ENCODE measurements at regions not wholly inside any gene's neighbourhood (a gene's known extent, or its start where the extent isn't known, plus 50 kb on each side); places are given as distances from the start of the nearest gene placed in this dataset.
"Not testable (repeated sequence)": the region's sequence is repeated elsewhere in the genome, so short reads cannot be mapped to it uniquely, and the experiment has no call there.

DNA sequence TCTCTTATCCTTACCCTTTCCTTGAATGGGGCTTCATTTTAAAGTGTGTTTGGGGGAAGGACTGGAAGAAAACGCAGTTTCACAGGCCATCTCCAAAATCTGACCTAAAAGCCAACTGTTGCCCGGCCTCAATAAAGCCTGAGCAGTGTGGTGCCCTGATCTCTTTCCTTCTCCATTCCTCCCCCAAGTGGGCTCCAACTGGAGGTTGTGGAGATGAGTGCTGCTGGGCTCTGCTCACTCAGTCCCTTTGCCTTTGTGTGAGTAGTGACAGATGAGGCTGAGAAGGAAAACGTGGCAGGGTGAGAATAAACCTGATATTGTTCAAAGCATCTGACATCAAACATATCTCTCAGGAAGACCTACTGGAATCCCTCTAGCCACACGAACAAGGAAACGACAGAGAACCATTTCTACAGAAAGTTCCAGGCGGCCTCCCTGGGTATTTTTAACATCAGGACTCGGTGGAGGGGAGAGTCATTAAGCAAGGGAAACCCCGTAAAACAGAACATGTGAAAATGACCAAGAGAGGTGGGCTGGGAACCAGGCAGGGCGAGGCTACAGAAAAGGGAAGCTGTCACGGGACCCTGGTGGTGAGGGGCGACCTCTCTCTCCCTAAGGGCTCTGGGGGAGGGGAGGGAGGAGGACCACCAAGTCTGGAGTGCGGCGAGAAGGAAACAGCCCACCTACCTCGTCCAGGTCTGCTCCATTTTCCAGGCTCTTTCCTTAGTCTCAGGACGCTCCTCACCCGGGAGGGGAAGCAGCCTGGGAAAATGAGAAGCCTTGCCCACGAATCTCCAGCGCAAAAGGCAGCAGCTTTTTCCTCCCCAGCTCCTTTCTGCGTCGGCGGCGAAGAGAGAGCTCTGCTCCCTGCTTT is 59.1 kb upstream of the NBPF26 start:
- not testable (repeated sequence) for DNase-seq

DNA sequence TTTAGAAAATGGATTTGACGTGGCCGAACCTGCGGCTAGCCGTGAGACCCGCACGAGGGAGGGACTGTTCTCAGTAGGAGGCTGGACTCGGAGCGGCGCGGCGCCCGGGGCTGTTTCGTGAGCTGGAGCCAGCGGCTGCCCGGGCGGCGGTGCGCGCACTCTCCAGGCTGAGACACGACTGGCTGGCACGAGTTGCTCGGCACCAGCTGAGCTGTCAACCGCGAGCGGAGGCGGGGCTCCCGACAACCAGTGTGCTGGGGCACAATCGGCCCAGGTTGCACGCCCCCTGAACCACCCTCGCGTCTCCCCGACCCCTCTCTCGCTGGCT is 58.5 kb upstream of the NBPF26 start:
- DNase-seq = not testable (repeated sequence)

DNA sequence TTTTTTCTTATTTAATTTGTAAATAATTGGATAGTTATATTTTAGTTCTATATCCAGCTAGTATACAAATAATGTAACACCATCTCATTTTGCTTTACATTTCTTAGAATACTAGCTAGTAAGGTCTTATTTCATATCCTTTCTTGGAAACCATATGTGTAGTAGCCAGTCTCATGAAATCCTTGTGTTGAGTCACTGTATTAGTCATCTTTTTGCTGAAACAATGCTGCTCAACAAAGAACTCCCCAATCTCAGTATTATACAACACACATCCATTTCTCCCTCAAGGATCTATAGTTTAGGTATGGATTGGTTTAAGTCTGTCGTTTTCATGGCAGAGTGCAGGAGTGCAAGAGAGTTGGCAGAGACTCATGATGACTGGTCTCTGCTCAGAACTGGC is 55.6 kb upstream of the NBPF26 start:
- DNase-seq = not testable (repeated sequence)
